ENCODE measurements at regions not wholly inside any gene's neighbourhood (a gene's known extent, or its start where the extent isn't known, plus 50 kb on each side); places are given as distances from the start of the nearest gene placed in this dataset.

DNA sequence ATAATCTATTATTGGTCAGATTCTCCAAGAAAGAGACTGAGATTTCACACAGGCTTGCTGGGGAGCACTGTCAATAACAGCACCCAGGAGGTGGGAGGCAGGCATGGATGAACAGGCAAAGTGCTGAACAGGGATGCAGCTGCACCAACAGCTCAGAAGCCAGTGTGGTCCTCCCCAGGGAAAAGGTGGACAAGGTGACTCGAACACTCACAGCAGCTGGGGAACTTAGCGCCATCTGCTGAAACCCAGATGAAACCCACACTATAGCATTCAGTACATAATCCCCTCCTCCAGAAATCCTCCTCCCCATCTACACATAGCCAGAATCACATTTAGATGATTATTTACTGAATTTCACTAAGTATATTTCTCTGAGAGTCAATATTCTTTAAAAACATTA lies 255.2 kb upstream of the WSB1 start:
- TF ChIP-seq EZH2 (IDR thresholded peaks at IDR 0.05; ENCODE audit: low read length) (no peak), CTCF (optimal IDR thresholded peaks at IDR 0.05 in 1 of 3, IDR thresholded peaks at IDR 0.05 in 1 of 3, conservative IDR thresholded peaks at IDR 0.05 in 1 of 3; ENCODE audit: extremely low read depth in 1 of 3, insufficient read depth in 2 of 3, low read length in 3 of 3) (no peak)

Measured in keratinocyte (primary cell).